Fibroblast of lung (primary cell): ENCODE measurements at regions not wholly inside any gene's neighbourhood (a gene's known extent, or its start where the extent isn't known, plus 50 kb on each side); places are given as distances from the start of the nearest gene placed in this dataset.

Experiments used
- DNase-seq, 2 donors: peaks; one replicate each; pipeline versions ENCODE4 v3.0.0 to v3.0.0-alpha.2; 2010; ENCODE audit warnings: low read depth in 2 of 2
- H2AFZ ChIP-seq: 2 replicates; pipeline ENCODE4 v1.5.1; 2012; ENCODE audit warnings: low read length, control low read depth, inconsistent platforms
- H3K27ac ChIP-seq: 2 replicates; pipeline ENCODE4 v1.5.1; 2011; ENCODE audit warnings: low read length, control low read depth; ENCODE audit not compliant: insufficient read depth
- H3K27me3 ChIP-seq: 2 replicates; pipeline ENCODE4 v1.5.1; 2011; ENCODE audit warnings: mild to moderate bottlenecking, low read length; ENCODE audit not compliant: control insufficient read depth, insufficient read depth
- H3K36me3 ChIP-seq: 2 replicates; pipeline ENCODE4 v1.5.1; 2011; ENCODE audit warnings: low read length; ENCODE audit not compliant: control insufficient read depth, insufficient read depth
- H3K4me1 ChIP-seq: 2 replicates; pipeline ENCODE4 v1.5.1; 2011; ENCODE audit warnings: low read length; ENCODE audit not compliant: control insufficient read depth, insufficient read depth; ENCODE audit errors: extremely low read depth
- H3K4me2 ChIP-seq: 2 replicates; pipeline ENCODE4 v1.5.1; 2011; ENCODE audit warnings: low read length, control low read depth; ENCODE audit not compliant: insufficient read depth; ENCODE audit errors: extremely low read depth
- H3K4me3 ChIP-seq, 4 experiments: fragments of 200-600 bp in 1 of 4; sonication (generic) in 1 of 4; replicated peaks in 1 of 4; 2 replicates each; pipeline ENCODE4 v1.5.1; 2011 to 2016; ENCODE audit warnings: low read length in 4 of 4, low read depth in 3 of 4, mild to moderate bottlenecking in 3 of 4, control low read depth in 2 of 4, inconsistent platforms in 1 of 4, mixed read lengths in 1 of 4; ENCODE audit not compliant: insufficient read depth in 1 of 4; ENCODE audit errors: control extremely low read depth in 1 of 4
- H3K79me2 ChIP-seq: 2 replicates; pipeline ENCODE4 v1.5.1; 2012; ENCODE audit warnings: mild to moderate bottlenecking, low read length, inconsistent platforms; ENCODE audit not compliant: control insufficient read depth, insufficient read depth
- H3K9ac ChIP-seq: 2 replicates; pipeline ENCODE4 v1.5.1; 2011; ENCODE audit warnings: mild to moderate bottlenecking, low read length, control low read depth; ENCODE audit not compliant: insufficient read depth
- H3K9me3 ChIP-seq: 2 replicates; pipeline ENCODE4 v1.5.1; 2012; ENCODE audit warnings: low read depth, low read length; ENCODE audit not compliant: control insufficient read depth, insufficient read depth
- H4K20me1 ChIP-seq: 2 replicates; pipeline ENCODE4 v1.5.1; 2011; ENCODE audit warnings: low read length; ENCODE audit not compliant: control insufficient read depth, insufficient read depth; ENCODE audit errors: extremely low read depth
- EZH2 ChIP-seq: IDR thresholded peaks from 2 replicates; pipeline ENCODE4 v1.5.1; 2012; ENCODE audit warnings: low read length, control low read depth, mild to moderate bottlenecking; ENCODE audit errors: missing control alignments
- TF ChIP-seq, protein P1 (sequence below), 2 donors: IDR thresholded peaks in 1 of 2; conservative IDR thresholded peaks in 1 of 2; 1 replicate in 1 of 2; 2 replicates in 1 of 2; pipeline ENCODE4 v1.5.1; 2011 to 2012; ENCODE audit warnings: low read length in 2 of 2, control low read depth in 1 of 2, inconsistent platforms in 1 of 2, low read depth in 1 of 2, mild to moderate bottlenecking in 1 of 2

DNA sequence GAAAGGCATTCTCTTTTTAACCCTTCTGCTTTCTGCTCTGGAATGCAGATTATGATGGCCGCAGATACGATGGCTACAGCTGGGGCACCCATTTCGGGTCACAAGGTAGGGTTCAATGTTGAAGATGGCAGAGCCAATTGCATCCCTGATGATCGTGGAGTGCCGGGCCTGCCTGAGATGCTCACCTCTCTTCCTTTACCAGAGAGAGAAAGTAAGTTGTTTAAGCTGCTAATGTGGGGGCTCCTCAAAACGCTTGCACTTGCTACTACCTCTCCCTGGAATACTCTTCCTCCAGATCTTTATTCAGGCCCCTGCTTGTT is 50.8 kb upstream of the PRDM11 start:
- Histone ChIP-seq H2AFZ (no peak overlapping the region), H3K9ac (no peak overlapping the region), H3K9me3 (no peaks in the 10 kb centered on the region), H3K36me3 (no peaks in the 10 kb centered on the region), H3K27me3 (peaks cover 29% of the 10 kb centered on the region), H3K4me3 (no peak overlapping the region), H3K4me1 (peaks cover 24% of the 10 kb centered on the region), H3K79me2 (no peaks in the 10 kb centered on the region), H4K20me1 (no peaks in the 10 kb centered on the region), H3K4me2 (no peak overlapping the region), H3K27ac (no peak overlapping the region)
- TF ChIP-seq, protein P1, sequence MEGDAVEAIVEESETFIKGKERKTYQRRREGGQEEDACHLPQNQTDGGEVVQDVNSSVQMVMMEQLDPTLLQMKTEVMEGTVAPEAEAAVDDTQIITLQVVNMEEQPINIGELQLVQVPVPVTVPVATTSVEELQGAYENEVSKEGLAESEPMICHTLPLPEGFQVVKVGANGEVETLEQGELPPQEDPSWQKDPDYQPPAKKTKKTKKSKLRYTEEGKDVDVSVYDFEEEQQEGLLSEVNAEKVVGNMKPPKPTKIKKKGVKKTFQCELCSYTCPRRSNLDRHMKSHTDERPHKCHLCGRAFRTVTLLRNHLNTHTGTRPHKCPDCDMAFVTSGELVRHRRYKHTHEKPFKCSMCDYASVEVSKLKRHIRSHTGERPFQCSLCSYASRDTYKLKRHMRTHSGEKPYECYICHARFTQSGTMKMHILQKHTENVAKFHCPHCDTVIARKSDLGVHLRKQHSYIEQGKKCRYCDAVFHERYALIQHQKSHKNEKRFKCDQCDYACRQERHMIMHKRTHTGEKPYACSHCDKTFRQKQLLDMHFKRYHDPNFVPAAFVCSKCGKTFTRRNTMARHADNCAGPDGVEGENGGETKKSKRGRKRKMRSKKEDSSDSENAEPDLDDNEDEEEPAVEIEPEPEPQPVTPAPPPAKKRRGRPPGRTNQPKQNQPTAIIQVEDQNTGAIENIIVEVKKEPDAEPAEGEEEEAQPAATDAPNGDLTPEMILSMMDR (conservative IDR thresholded peaks at IDR 0.05 in 1 of 2, IDR thresholded peaks at IDR 0.05 in 1 of 2; ENCODE audit: low read depth in 1 of 2, low read length in 2 of 2), result no peak
- peak; percentile 35 for TF ChIP-seq EZH2
- DNase-seq, result no peak

DNA sequence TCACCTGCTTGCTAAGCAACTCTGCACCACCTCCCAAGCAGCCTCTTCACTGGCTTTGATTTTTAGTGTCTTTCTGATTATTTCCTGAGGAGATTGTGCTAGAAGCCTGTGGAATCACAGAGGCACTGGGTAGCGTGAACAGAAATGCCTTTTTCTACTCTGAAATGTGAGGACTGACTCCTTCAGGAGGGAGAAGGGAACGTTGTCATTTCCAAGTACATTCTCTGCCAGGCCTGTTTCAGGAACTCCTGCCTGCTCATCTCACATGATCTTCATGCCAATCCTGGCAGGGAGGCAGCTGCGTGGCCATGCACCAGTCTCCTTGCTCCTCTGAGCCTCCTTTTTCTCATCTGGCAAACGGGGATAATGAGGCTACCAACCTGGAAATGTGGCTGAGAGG is 49.8 kb upstream of the PRDM11 start:
- Histone ChIP-seq H3K4me1 (peaks cover 20% of the 10 kb centered on the region), H3K4me3 (no peak overlapping the region), H3K27ac (no peak overlapping the region), H4K20me1 (no peaks in the 10 kb centered on the region), H2AFZ (no peak overlapping the region), H3K9ac (no peak overlapping the region), H3K36me3 (no peaks in the 10 kb centered on the region), H3K79me2 (no peaks in the 10 kb centered on the region), H3K27me3 (peaks cover 29% of the 10 kb centered on the region), H3K4me2 (no peak overlapping the region), H3K9me3 (no peaks in the 10 kb centered on the region)
- no peak for DNase-seq
- TF ChIP-seq, protein P1 (conservative IDR thresholded peaks at IDR 0.05 in 1 of 2, IDR thresholded peaks at IDR 0.05 in 1 of 2; ENCODE audit: low read depth in 1 of 2, low read length in 2 of 2), result no peak
- no peak for TF ChIP-seq EZH2
